A673 (cell line): ENCODE measurements at regions not wholly inside any gene's neighbourhood (a gene's known extent, or its start where the extent isn't known, plus 50 kb on each side); places are given as distances from the start of the nearest gene placed in this dataset.

Experiments
- BruUV-seq: library from RNA; stranded (reverse); fragments of 400-500 nt; replicated peaks from 2 replicates; lab custom pipeline; 2021; lab: Mats Ljungman, UMichigan
- CTCF ChIA-PET: fragments of 300-600 bp; sonication (Branson Sonifier 250); formaldehyde crosslinking; loops from one replicate; lab custom pipeline; 2022; ENCODE audit warnings: antibody characterized with exemption; lab: Charles Lee
- POLR2A ChIA-PET: fragments of 300-600 bp; sonication (Branson Sonifier 250); formaldehyde crosslinking; loops from one replicate; lab custom pipeline; 2022; ENCODE audit warnings: antibody characterized with exemption; ENCODE audit not compliant: low non-redundant PET; lab: Charles Lee
- DNase-seq: peaks from one replicate; pipeline ENCODE4 v3.0.0-alpha.2; 2015; ENCODE audit warnings: low spot score
- H3K27ac ChIP-seq: fragments of 200-600 bp; sonication (generic); 2 replicates; pipeline ENCODE4 v1.5.1; 2016; ENCODE audit warnings: mixed run types, low read depth, mild to moderate bottlenecking, mixed read lengths, antibody characterized with exemption, low read length; ENCODE audit not compliant: poor library complexity, severe bottlenecking
- H3K27me3 ChIP-seq: fragments of 200-600 bp; sonication (generic); replicated peaks from 2 replicates; pipeline ENCODE4 v1.6.1; 2017; ENCODE audit warnings: mixed run types, low read depth, mild to moderate bottlenecking, mixed read lengths, antibody characterized with exemption, low read length; ENCODE audit not compliant: insufficient read depth, poor library complexity
- H3K36me3 ChIP-seq: fragments of 200-600 bp; sonication (generic); 2 replicates; pipeline ENCODE4 v1.6.1; 2016; ENCODE audit warnings: mixed run types, mild to moderate bottlenecking, mixed read lengths, antibody characterized with exemption, low read length; ENCODE audit not compliant: insufficient read depth, poor library complexity, severe bottlenecking
- H3K4me1 ChIP-seq: fragments of 200-600 bp; sonication (generic); 2 replicates; pipeline ENCODE4 v1.6.1; 2017; ENCODE audit warnings: mixed run types, mild to moderate bottlenecking, mixed read lengths, antibody characterized with exemption, low read length; ENCODE audit not compliant: insufficient read depth, poor library complexity, severe bottlenecking
- H3K4me3 ChIP-seq: fragments of 200-600 bp; sonication (generic); 2 replicates; pipeline ENCODE4 v1.5.1; 2016; ENCODE audit warnings: low read depth, mixed run types, mild to moderate bottlenecking, mixed read lengths, low read length; ENCODE audit not compliant: poor library complexity, severe bottlenecking
- H3K9me3 ChIP-seq: fragments of 200-600 bp; sonication (generic); 2 replicates; pipeline ENCODE4 v1.6.1; 2016; ENCODE audit warnings: mixed run types, low read depth, mild to moderate bottlenecking, mixed read lengths, antibody characterized with exemption, low read length; ENCODE audit not compliant: poor library complexity, severe bottlenecking
- EZH2 ChIP-seq: fragments of 200-600 bp; sonication (generic); IDR thresholded peaks from 2 replicates; pipeline ENCODE4 v1.6.1; 2017; ENCODE audit warnings: borderline replicate concordance, low read depth, mild to moderate bottlenecking, mixed read lengths, antibody characterized with exemption, low read length; ENCODE audit not compliant: poor library complexity, severe bottlenecking
- intact Hi-C: fragments of 100-400 bp; cut with micrococcal nuclease; formaldehyde crosslinking; loops from one replicate; pipeline ENCODE4 v1.10.0; 2022; ENCODE audit not compliant: unreplicated experiment
- TF ChIP-seq, protein P1 (sequence below): fragments of 300-800, 200-600 bp; sonication (generic); conservative IDR thresholded peaks from 2 replicates; pipeline ENCODE4 v1.5.1; 2017; ENCODE audit warnings: low read depth, mild to moderate bottlenecking, antibody characterized with exemption, low read length, moderate library complexity, mixed read lengths

DNA sequence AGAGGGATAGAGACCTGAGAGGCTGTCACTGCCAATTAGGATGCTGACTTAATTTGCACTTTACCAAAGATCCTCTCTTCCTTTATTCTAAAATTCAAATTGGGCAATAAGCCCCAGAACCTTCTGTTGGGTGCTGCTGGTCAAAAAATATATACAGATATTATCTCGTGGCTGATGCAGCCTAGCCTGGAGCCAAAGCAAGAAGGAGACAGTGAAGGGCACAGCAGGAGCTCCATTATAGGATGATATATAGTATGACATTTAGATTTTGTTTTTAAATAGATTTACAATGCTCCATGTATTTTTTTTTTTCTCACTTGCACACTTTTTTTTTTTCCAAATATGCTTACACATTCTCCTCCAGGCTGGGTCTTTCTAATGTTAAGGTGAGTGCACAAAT is 579.3 kb downstream of the PIK3C3 start:
- DNase-seq, result peak; percentile 43
- TF ChIP-seq, protein P1, sequence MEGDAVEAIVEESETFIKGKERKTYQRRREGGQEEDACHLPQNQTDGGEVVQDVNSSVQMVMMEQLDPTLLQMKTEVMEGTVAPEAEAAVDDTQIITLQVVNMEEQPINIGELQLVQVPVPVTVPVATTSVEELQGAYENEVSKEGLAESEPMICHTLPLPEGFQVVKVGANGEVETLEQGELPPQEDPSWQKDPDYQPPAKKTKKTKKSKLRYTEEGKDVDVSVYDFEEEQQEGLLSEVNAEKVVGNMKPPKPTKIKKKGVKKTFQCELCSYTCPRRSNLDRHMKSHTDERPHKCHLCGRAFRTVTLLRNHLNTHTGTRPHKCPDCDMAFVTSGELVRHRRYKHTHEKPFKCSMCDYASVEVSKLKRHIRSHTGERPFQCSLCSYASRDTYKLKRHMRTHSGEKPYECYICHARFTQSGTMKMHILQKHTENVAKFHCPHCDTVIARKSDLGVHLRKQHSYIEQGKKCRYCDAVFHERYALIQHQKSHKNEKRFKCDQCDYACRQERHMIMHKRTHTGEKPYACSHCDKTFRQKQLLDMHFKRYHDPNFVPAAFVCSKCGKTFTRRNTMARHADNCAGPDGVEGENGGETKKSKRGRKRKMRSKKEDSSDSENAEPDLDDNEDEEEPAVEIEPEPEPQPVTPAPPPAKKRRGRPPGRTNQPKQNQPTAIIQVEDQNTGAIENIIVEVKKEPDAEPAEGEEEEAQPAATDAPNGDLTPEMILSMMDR, result no peak
- TF ChIP-seq EZH2, result no peak
- Histone ChIP-seq H3K9me3 (no peaks in the 10 kb centered on the region), H3K4me3 (no peak overlapping the region), H3K36me3 (no peaks in the 10 kb centered on the region), H3K27ac (no peak overlapping the region), H3K4me1 (peaks cover 18% of the 10 kb centered on the region), H3K27me3 (no peaks in the 10 kb centered on the region)
- POLR2A ChIA-PET, result interaction anchor here (0.6 kb wide), 1 partner anchor 16 kb away, joined by 6 read pairs; no protein-coding TSS in a partner anchor
- CTCF ChIA-PET, result interaction anchor here (0.7 kb wide), 1 partner anchor 418 kb away, joined by 3 read pairs; no protein-coding TSS in a partner anchor
- intact Hi-C loops, result no loop called here
- no TSS peak for BruUV-seq

GRCh38 chr18:42536442-42536841 is 579.0 kb downstream of the RIT2 start:
- H3K4me1 ChIP-seq, result peaks cover 18% of the 10 kb centered on the region
- H3K9me3 ChIP-seq, result no peaks in the 10 kb centered on the region
- no peak overlapping the region for H3K27ac ChIP-seq
- CTCF ChIA-PET, result no interaction called here
- no peaks in the 10 kb centered on the region for H3K36me3 ChIP-seq
- intact Hi-C loops, result no loop called here
- H3K4me3 ChIP-seq, result no peak overlapping the region
- POLR2A ChIA-PET, result no interaction called here
- H3K27me3 ChIP-seq, result no peaks in the 10 kb centered on the region
- no peak for TF ChIP-seq EZH2
- TF ChIP-seq, protein P1, result no peak
- BruUV-seq, result no TSS peak
- no peak for DNase-seq

DNA sequence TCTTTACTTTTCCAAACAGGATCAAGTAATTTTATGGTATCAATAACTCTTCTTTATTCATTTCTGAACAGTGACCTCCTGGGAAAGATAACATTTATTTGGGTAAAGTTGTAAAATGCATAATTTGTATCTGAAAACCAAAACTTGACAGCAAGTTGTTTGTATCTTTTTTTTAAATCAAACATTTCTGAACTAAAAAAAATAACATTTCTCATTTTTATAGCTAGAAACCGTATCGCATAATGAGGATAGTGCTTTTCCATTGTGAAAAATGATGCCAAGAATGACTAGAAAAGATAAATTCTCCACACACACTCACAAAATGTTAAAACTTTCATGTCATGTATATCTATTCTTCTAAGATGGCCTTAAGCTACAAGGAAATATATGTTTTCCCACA is 578.2 kb downstream of the RIT2 start:
- no peak for DNase-seq
- no peaks in the 10 kb centered on the region for H3K36me3 ChIP-seq
- ChIA-PET CTCF (no interaction called here), POLR2A (no interaction called here)
- no peak overlapping the region for H3K27ac ChIP-seq
- H3K4me1 ChIP-seq, result peaks cover 18% of the 10 kb centered on the region
- TF ChIP-seq EZH2, result no peak
- TF ChIP-seq, protein P1, result no peak
- no peak overlapping the region for H3K4me3 ChIP-seq
- no peaks in the 10 kb centered on the region for H3K27me3 ChIP-seq
- intact Hi-C loops, result no loop called here
- H3K9me3 ChIP-seq, result no peaks in the 10 kb centered on the region
- BruUV-seq, result no TSS peak
